Fibroblast of the conjunctiva (primary cell): ENCODE measurements at regions not wholly inside any gene's neighbourhood (a gene's known extent, or its start where the extent isn't known, plus 50 kb on each side); places are given as distances from the start of the nearest gene placed in this dataset.
"Not testable (repeated sequence)": the region's sequence is repeated elsewhere in the genome, so short reads cannot be mapped to it uniquely, and the experiment has no call there.

Experiments
- DNase-seq: peaks from one replicate; pipeline ENCODE4 v3.0.0-alpha.2; 2010; ENCODE audit warnings: low read depth

DNA sequence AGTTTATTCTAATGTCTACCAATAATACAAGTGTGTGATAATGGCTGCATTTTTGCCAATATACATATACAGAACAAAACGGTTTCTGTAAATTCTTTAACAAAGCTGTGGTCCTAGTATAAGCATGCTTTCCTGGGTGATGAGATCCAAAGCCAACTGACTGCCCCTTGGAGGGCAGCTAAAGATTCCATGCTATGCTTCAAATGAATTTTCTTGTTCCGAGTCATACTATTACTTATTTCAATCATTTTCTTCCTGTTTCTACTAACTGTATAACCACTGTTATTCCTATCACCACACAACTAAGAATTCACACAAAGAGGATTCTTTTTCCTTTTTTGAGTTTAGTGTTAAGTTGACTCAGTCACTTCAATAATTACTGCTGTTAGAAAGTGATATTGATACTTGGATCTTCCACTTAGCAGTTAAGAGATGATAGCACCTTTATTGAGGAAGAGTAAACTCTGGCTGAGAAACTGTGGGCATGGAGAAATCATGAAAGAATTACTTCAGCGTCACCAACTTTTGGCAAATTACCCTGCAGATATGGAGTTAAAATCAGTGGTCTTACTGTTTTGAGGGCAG lies 197.5 kb downstream of the ARL4A start:
- DNase-seq = peak; percentile 8

DNA sequence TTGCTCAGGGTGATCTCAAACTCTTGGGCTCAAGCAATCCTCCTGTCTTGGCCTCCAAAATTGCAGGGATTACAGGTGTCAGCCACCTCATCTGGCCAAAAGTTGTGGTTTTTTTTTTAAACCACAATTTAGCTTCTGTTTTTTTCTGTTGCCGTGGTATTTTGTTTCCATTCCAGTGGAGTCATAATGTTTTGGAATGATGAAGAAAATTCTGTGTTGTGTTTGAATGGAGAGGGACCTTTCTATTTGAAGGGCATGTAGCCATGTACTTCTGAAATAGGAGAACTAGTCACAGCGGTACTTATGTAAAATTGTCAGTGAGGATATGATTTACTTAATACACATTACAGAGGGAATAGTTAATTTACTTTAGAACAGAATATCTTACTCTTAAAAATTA lies 201.3 kb downstream of the ARL4A start:
- peak; percentile 34 for DNase-seq

DNA sequence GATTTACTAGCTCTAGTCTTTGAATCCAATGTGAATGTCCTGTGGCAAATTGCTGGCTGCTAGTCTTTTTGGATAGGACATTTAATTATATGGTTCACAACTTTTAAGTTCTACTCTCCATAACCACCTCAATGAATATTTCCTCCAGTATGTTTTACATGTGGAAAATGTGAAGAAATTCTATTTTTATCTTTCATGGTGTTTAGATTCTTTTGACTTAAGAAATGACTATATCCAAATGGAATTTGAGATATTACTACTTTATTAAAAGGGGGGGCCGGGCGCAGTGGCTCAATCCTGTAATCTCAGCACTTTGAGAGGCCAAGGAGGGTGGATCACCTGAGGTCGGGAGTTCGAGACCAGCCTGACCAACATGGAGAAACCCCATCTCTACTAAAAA lies 202.0 kb downstream of the ARL4A start:
- DNase-seq = no peak

DNA sequence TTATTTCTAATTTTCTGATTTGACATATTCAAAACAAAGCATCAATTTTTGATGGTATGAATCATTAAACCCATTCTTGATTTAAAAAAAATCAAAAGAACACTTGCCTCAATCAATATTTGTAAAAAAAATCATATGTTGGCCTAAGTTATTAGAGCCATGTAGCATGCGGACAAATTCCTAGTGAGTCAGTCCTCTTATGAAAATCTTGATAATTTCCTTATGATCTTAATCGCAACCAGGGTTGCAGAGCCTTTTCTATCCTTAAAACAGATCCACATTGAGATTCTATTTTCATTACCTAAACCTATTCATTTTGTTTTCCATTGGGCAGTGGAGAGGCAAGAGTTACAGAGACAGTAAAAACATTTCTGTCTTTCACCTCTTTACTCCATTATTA lies 203.2 kb downstream of the ARL4A start:
- DNase-seq = peak; percentile 26

DNA sequence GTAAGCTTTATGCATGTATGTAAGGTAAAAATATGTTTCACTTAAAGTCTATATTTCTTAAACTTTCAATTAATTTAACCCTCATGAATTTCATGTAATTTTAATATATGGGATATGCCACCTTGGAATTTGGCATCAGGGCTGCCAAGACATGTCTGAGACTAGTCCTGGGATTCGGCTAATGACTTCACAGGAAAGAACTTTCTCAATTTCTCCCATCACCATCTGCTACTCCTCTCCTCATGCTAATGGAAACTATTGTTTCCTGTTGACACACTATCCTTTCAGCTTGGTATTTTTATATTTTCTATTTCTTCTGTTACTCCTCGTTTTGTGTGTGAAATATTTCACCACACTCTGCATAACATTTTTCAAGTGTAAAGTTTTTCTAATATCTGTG lies 205.9 kb downstream of the ARL4A start:
- no peak for DNase-seq

DNA sequence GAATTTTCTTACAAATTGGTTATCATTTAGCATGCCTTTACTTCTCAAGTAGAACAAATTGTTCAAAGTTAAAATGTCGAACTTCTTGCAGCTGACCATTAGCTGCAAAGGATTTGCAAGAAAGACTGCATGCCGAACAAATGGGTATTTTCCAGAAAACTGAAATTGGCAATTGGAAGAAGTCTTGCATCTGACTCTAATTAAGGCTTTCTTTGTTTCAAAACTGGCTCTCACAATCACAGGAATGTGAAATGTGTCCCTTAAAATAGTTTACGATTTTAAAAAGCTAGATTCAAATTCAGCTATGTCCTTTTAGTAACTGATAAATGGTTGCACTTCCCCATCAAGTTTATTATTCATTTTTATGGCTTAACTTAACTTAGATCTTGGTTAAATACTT lies 207.9 kb downstream of the ARL4A start:
- peak; percentile 46 for DNase-seq

DNA sequence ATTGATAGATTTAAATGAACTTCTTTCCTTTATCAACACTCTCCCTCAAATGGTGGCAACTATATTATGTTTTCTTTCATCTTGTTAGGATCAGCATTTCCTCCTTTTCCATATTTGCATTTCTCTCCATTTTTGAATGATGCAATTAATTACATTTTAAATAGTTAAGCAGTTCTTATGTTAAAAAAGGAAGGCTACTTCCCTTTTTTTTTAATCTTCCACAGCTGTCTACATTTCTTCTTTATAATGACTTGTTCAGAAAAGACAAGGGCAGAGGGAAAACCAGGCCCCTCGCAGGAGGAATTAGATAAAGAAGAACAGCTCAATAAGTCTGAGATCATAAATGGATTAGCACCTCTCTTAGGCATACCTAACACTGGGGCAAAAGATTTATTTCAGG lies 208.9 kb downstream of the ARL4A start:
- DNase-seq = no peak

DNA sequence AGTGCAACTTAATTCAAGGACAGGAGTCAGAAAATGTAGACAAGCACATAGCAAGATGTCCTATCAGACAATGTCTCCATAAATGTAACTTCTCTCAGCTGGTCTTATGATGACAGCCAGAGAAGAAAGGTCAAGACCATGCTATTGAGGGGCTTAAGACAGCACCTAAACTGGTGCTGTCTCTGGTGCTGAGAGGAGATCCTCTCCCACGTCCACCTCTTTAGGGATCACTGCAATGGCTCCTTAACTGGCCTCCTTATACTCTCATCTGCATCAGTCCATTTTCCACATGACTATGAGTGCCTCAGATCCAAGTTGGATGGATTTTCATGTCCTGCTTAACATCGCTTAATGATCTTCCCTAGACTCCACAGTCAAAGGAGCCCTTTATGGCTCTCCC lies 210.6 kb downstream of the ARL4A start:
- no peak for DNase-seq

DNA sequence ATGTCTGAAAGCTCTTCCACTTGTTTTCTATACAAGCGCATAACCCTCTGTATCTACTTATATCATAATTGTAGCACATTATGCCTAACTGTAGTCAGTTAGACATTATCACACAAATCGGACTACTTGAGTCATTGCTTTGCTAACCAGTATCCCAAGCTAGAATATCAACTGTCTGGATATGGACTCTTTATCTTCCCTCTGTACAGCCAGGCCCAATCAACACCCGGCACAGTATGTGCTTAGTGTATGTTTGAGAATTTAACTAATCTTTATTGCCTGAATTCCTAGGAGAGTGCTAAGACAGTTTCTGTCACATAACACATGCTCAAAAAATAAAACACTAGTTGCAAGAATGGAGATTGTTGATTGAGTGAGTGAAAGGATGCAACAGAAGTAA lies 211.2 kb downstream of the ARL4A start:
- DNase-seq = no peak

DNA sequence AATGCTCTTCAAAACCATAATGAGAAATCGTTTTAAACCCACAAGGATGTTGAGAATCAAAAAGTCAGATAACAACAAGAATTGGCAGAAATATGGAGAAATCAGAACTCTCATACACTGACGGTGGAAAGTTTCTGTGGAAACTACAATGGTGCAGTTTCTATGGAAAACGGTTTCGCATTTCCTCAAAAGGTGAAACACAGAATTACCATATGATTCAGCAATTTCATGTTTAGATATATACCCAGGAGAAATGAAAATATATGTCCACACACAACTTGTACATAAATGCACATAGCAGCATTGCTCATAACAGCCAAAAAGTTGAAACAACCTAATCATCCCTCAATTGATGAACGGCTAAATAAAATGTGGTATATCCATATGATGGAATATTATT lies 218.2 kb downstream of the ARL4A start:
- DNase-seq = no peak

DNA sequence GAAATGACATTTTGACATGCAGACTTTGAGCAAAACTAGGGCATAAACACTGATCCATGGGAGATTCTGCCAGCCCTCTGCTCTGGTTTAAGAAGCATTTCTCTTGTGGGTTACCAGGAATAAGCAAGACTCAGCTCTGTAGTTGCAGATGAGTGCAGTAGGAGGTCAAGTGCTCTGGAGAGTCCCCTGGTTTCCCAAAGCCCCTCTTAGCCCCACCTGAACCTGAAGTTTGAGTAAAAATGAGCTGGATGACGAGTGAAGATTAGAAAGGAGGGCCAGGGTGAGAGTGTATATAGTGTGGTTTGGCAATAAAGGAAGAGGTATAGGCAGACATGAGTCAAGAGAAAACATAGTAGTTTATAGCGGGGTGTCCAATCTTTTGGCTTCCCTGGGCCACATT lies 220.3 kb downstream of the ARL4A start:
- DNase-seq = no peak

DNA sequence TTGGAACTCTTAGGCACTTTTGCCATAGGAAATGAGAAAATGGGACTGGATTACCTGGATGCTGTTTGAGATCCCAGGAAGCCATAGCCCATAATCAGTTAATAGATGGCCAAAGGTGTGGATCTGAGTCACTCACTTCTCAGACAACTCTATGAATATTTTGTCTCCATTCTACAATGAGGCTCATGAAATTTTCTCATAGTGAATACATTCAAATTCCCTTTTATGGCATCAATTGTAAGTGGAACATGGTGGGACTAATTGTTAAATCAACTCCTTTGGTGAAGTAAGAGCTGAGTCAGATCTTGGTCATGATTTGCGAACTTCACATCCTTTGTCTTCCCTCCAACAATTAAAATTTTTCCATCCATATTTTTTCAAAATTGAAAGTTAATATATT lies 222.1 kb downstream of the ARL4A start:
- DNase-seq = no peak

DNA sequence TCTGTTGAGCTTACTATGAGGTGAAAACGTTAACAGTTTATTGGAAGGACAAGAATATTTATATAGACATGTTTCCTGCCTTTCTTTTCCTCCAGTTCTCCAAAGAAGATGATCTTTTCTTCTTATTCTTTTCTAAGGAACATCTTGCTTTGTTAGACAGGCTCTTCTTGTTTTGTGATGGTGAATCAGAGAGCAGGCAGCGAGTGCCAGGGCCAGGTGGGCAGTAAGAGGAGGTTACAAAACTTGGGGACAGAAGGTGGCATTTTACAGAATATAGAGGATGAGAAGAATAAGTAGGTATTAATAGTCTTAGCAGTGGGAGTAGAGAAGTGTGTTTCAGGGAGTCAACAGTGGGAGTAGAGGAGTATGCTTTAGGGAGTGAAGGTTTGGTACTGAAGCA lies 223.6 kb downstream of the ARL4A start:
- DNase-seq = no peak

DNA sequence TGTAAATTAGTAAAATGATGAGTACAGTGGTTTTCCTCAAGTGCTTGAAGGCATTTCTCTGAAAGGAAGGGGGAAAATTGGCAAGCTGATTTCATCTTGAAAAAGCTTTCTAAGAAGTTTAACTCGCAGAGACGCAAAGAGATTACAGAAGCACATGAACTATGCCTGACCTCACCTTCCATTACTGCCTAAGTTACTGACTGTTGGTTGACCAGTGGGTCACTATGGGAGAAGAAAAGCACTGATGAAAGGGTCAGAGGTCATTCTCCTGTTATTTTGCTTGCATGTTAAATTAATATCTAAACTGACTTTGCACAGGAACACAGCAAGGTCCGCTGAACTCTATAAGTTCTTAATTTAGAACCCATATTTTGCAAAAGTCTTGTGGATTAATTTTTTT lies 225.6 kb downstream of the ARL4A start:
- no peak for DNase-seq

DNA sequence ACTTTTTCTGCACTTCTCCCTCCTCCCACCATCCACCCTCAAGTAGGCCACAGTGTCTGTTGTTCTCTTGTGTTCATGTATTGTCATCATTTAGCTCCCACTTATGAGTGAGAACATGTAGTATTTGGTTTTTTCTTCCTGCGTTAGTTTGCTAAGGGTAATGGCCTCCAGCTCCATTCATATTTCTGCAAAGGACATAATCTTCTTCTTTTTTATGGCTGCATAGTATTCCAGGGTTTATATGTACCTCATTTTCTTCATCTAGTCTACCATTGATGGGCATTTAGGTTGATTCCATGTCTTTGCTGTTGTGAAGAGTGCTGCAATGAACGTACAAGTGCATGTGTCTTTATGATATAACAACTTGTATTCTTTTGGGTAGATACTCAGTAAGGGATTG lies 230.4 kb downstream of the ARL4A start:
- no peak for DNase-seq

DNA sequence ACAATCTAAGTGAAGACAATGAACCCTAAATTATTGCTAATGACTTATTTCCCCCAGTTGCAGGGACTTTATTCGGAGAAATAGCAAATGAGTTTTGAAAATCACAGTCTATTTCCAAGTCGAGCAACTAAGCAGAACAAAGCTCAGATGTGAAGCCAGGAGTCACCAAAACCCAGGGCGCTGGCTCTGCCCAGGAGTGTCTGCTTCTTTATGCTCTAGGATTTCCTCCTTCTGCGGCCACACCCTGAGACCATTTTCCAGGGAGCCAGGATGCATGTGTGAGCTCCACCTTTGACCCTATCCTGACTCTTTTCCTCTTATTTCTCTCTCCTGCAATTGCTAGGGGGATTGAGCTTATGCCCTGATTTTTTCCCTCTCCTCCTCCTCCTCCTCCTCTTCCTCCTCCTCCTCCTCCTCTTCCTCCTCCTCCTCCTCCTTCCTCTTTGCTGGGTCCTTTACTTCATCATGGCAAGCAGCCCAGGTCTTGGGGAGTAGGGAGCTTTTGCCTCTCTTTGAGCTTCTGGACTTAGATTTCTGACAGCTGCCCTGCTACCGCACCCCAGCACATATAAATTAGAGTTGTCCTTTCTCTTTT lies 234.4 kb downstream of the ARL4A start:
- DNase-seq = no peak

DNA sequence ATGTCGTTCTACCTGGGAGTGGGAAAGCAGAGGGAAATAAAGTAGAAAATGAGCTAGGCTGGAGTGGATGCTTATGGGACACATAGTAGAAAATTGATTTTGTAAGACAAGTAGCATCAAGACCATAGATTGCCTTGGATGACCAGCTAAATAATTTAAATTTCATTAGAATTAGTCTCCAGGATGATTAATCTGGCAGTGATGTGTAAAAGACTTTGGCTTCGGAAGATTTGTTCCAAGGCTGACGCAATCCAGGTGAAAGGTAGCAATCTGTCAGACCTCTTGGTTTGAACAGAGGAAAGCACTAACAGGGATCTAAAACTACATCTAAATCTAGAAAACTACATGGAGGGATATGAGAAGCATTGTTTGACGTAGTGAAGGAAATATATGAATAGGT lies 236.5 kb downstream of the ARL4A start:
- peak; percentile 14 for DNase-seq

DNA sequence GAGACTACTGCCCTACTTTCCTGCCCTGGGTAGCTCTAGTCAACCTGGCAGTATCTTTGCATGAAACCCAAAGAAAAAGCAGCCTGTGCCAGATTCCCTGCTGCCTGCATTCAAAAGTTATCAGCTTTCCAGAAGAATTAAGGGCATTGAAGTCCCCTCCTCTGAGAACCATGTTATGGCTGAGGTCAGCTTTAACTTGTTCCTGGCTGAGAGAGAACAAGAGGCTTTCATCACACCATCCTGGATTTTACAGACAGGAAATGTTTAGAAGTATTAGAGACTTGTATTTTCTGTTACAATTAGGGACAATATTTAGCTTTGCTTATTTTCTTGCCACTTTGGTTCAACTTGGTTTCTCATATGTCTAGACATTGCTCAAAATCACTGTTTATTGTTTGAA lies 238.8 kb downstream of the ARL4A start:
- no peak for DNase-seq

DNA sequence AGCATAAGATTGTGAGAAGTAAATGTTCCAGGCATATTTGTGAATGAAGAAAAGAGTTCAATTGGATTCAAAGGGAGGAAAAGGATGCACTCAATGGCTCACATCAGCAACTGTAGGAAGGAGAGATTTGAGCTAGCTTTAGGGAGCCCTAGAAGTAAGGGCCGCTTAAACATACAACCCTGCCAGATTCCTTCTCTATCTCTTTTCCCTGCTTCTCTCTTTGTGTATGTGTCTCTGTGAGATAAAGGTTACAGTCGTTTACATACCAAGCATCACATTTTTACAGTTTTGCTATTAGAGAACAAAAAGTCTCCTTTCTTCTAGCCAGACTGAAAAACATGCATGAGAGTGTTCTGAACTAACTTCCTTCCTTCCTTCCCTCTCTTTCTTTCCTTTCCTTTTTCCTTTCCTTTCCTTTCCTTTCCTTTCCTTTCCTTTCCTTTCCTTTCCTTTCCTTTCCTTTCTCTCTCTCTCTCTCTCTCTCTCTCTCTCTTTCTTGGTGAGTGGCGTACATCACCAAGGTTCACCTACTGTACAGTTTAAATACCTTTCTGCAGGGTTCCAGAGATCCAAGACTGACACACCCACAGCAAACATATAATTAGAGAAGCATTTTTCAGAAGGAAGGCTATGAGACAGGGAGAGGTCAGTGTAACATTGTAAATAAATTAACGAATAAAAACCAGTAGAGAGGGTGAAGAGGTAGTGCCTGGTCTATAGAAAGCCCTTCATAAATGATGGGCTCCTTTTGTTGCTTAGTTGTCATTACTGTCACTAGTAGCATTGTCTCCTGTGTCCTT lies 240.4 kb downstream of the ARL4A start:
- no peak for DNase-seq

DNA sequence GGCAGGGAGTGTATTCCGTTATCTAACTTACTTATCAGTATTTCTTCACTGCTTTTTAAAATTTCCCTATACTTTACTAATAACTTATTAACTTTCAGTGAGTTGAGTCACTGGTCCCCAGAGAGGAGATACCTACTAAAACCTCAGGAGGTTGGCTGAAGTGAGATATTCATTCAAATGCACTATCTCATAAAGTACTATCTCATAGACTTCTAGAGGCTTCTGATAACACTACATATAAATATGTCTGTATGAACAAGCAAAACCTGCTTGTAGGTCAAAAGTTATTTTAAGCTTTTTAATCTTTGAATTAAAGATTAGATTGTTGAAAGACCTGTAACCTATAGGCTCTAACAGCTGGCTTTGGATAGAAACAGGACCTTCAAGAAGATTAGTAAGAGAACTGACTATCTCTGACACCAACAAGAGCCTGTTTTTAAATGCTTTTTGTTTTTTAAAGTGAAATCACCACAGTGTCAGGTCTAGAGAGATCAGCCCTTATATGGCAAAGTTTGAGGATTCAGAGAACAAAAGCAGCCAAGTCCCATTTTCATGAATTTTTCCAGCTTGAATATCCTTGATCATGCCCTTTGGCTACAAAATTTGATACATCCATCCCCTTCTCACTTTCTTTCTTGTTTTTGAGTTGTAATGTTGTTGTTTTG lies 242.2 kb downstream of the ARL4A start:
- DNase-seq = no peak

DNA sequence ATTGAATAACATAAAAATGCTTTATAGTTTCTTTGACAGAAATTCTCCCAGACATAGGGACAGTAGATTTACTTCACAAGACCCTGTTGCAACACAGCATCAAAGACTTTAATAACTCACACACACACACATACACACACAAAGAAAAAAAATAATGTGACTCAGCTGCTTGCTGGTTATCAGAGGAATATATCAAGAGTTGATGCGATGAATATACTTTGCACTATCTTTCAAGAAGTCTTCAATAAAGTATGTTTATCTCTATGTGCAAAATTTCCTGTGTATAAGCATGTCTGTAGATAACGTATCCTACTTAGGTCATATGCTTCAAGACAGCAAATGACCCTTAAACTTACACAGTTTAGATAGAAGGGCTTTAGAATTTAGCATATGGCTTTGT lies 243.1 kb downstream of the ARL4A start:
- no peak for DNase-seq

DNA sequence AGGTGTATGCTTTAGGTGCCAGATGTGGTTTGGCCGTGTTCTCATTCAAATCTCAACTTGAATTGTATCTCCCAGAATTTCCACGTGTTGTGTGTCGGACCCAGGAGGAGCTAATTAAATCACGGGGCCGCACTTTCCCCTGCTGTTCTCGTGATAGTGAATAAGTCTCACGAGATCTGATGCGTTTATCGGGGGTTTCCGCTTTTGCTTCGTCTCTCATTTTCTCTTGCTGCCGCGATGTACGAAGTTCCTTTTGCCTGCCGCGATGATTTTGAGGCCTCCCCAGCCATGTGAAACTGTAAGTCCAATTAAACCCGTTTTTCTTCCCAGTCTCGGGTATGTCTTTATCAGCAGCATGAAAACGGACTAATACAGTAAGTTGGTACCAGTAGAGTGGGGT lies 244.0 kb downstream of the ARL4A start:
- not testable (repeated sequence) for DNase-seq

DNA sequence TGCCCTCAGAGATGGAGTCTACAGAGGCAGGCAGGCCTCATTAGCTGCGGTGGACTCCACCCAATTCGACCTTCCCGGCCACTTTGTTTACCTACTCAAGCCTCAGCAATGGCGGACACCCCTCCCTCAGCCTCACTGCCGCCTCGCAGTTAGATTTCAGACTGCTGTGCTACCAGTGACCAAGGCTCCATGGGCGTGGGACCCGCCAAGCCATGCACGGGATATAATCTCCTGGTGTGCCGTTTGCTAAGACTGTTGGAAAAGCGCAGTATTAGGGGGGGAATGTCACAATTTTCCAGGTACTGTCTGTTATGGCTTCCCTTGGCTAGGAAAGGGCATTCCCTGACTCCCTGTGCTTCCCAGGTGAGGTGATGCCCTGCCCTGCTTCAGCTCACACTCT lies 252.3 kb downstream of the ARL4A start:
- no peak for DNase-seq
